ENCODE measurements at regions not wholly inside any gene's neighbourhood (a gene's known extent, or its start where the extent isn't known, plus 50 kb on each side); places are given as distances from the start of the nearest gene placed in this dataset.

DNA sequence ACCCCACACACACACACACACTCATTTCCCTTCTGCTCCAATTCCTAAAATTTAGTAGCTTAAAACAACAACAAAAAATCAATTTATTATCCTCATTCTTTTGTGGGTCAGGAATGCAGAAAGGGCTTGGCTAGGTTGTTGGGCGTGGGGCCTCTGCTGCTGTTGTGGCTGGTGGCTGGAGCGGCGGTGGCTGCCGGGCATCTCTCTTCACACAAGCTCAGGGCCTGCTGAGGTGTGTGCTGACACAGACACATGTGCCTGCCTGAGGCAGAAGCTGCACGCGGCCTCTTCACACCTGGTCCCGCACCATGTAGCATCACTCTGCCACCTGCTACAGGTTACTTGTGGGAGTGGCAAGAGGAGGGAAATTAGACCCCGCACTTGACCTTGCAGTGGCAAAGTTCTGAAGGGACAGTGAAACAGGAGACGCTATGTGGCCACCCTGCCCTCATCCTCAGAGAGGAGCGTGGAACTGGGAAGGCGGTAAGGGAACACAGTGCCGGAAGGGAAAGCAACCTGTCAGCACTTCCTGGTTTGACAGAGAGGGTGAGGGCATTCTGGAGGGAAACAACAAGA, 64.0 kb upstream of the PRR20G start:
- H3K27ac ChIP-seq: no peak overlapping the region
- no peak for DNase-seq
- H3K27me3 ChIP-seq: no peaks in the 10 kb centered on the region
- H3K9ac ChIP-seq (ENCODE audit: low read depth in 2 of 2, low read length in 2 of 2): no peak overlapping the region
- no peak for TF ChIP-seq CTCF (IDR thresholded peaks at IDR 0.05)
- intact Hi-C loops (cut with DNase I): no loop called here
- no peak overlapping the region for H3K4me3 ChIP-seq
- no peaks in the 10 kb centered on the region for H3K4me1 ChIP-seq
- H3K36me3 ChIP-seq: no peaks in the 10 kb centered on the region
- no peaks in the 10 kb centered on the region for H3K9me3 ChIP-seq

DNA sequence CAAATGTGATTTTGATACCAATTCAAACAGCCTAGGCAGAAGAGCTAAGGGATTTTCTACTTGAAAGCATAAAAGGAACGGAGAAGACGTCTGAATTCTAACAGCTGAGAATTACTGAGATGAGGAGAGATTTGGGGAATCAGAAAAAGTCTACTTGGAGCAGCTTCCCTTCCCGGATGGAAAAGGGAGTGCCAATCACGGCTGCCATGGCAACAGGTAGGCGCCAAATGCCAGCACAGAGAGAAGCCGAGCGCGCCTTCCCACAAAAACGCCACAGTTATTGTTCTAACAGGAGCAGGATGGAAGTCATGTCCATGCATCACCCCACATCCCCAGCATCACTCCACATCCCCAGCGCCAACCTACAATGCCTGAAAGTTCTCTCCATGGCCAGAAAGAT, 63.5 kb upstream of the PRR20G start:
- Histone ChIP-seq H3K9me3 (no peaks in the 10 kb centered on the region), H3K4me3 (no peak overlapping the region), H3K27me3 (no peaks in the 10 kb centered on the region), H3K27ac (no peak overlapping the region), H3K9ac (ENCODE audit: low read depth in 2 of 2, low read length in 2 of 2) (no peak overlapping the region), H3K36me3 (no peaks in the 10 kb centered on the region), H3K4me1 (no peaks in the 10 kb centered on the region)
- TF ChIP-seq CTCF (IDR thresholded peaks at IDR 0.05): no peak
- intact Hi-C loops (cut with DNase I): no loop called here
- DNase-seq: no peak

GRCh38 chr3:127350172-127351050, 62.6 kb upstream of the PRR20G start:
- Histone ChIP-seq H3K27ac (no peak overlapping the region), H3K9me3 (no peaks in the 10 kb centered on the region), H3K27me3 (no peaks in the 10 kb centered on the region), H3K9ac (ENCODE audit: low read depth in 2 of 2, low read length in 2 of 2) (no peak overlapping the region), H3K36me3 (no peaks in the 10 kb centered on the region), H3K4me1 (no peaks in the 10 kb centered on the region), H3K4me3 (no peak overlapping the region)
- no peak for DNase-seq
- intact Hi-C loops (cut with DNase I): no loop called here
- no peak for TF ChIP-seq CTCF (IDR thresholded peaks at IDR 0.05)

DNA sequence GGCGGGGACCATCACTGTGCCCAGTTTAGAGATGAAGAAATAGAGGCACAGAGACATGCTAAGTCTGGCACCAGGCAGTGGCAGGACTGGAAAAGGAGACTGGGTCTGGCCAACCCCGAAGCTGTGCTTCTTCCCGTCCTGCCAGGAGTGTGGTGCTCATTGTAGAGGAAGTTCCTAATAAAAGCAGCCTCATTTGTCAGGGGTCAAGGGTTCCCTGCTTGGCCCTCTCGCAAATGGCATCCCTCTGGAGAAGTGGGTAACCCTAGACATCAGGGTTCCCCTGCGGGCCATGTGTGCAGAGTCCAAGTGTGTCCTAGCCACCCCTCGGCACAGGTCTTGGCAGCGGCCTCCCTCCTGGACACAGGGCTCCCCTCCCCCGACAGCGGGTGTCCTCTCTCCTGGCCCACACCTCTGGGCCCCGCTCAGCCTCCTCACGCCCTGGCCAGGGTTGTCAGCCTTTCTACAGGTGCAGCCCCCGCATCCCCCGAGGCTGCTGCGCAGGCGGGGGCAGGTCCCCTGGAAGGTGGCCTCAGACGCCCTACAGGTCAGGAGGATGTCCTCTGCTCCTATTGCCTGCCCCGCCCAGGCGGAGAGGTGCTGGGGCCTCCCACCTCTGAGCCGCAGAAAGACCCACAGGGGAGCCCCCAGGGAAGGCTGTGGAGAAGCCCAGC, 61.8 kb upstream of the PRR20G start:
- no peaks in the 10 kb centered on the region for H3K36me3 ChIP-seq
- no peak for TF ChIP-seq CTCF (IDR thresholded peaks at IDR 0.05)
- no peaks in the 10 kb centered on the region for H3K4me1 ChIP-seq
- H3K9me3 ChIP-seq: no peaks in the 10 kb centered on the region
- no peak overlapping the region for H3K9ac ChIP-seq (ENCODE audit: low read depth in 2 of 2, low read length in 2 of 2)
- DNase-seq: no peak
- intact Hi-C loops (cut with DNase I): no loop called here
- no peak overlapping the region for H3K27ac ChIP-seq
- no peak overlapping the region for H3K4me3 ChIP-seq
- no peaks in the 10 kb centered on the region for H3K27me3 ChIP-seq

GRCh38 chr3:127342735-127343134, 54.9 kb upstream of the PRR20G start:
- no peaks in the 10 kb centered on the region for H3K4me1 ChIP-seq
- H3K9ac ChIP-seq (ENCODE audit: low read depth in 2 of 2, low read length in 2 of 2): no peak overlapping the region
- no peaks in the 10 kb centered on the region for H3K36me3 ChIP-seq
- H3K4me3 ChIP-seq: no peak overlapping the region
- no peak for TF ChIP-seq CTCF (IDR thresholded peaks at IDR 0.05)
- no peak for DNase-seq
- H3K27me3 ChIP-seq: peaks cover 7% of the 10 kb centered on the region
- H3K27ac ChIP-seq: no peak overlapping the region
- H3K9me3 ChIP-seq: no peaks in the 10 kb centered on the region
- intact Hi-C loops (cut with DNase I): no loop called here
